HG03095 (cell line): ENCODE measurements at regions not wholly inside any gene's neighbourhood (a gene's known extent, or its start where the extent isn't known, plus 50 kb on each side); places are given as distances from the start of the nearest gene placed in this dataset.
"Not testable (repeated sequence)": the region's sequence is repeated elsewhere in the genome, so short reads cannot be mapped to it uniquely, and the experiment has no call there.

ENCODE experiments used
- ATAC-seq: cut with Tn5 transposase; IDR thresholded peaks from one replicate; pipeline ENCODE4 v1.9.1; 2021; ENCODE audit warnings: moderate library complexity; ENCODE audit not compliant: unreplicated experiment

- no peak for ATAC-seq
Observed at GRCh38 chr2:3037196-3038194, 340.1 kb downstream of the EIPR1 start.

- ATAC-seq: no peak
Observed at GRCh38 chr2:3036432-3037125, 341.0 kb downstream of the EIPR1 start.

- no peak for ATAC-seq
Observed at GRCh38 chr2:3035385-3036050, 342.1 kb downstream of the EIPR1 start.

- ATAC-seq: no peak
Observed at GRCh38 chr2:3034856-3035255, 342.8 kb downstream of the EIPR1 start.

GRCh38 chr2:3034396-3034795, 343.2 kb downstream of the EIPR1 start:
- no peak for ATAC-seq

- no peak for ATAC-seq
Observed at GRCh38 chr2:3033315-3033714, 344.3 kb downstream of the EIPR1 start.

GRCh38 chr2:3030791-3031190, 346.8 kb downstream of the EIPR1 start:
- not testable (repeated sequence) for ATAC-seq

GRCh38 chr2:3025984-3026383, 351.6 kb downstream of the EIPR1 start:
- ATAC-seq: no peak

GRCh38 chr2:3025261-3025660, 352.4 kb downstream of the EIPR1 start:
- no peak for ATAC-seq

- no peak for ATAC-seq
Observed at GRCh38 chr2:3024401-3024935, 353.1 kb downstream of the EIPR1 start.

GRCh38 chr2:3023531-3023930, 354.1 kb downstream of the EIPR1 start:
- ATAC-seq: no peak

GRCh38 chr2:3022841-3023372, 354.7 kb downstream of the EIPR1 start:
- no peak for ATAC-seq

- ATAC-seq: no peak
Observed at GRCh38 chr2:3021720-3022119, 355.9 kb downstream of the EIPR1 start.

- ATAC-seq: no peak
Observed at GRCh38 chr2:3010001-3010400, 367.6 kb downstream of the EIPR1 start.

GRCh38 chr2:3009483-3009882, 368.1 kb downstream of the EIPR1 start:
- ATAC-seq: no peak

- ATAC-seq: no peak
Observed at GRCh38 chr2:3009005-3009404, 368.6 kb downstream of the EIPR1 start.

- ATAC-seq: no peak
Observed at GRCh38 chr2:3008561-3008960, 369.1 kb downstream of the EIPR1 start.

GRCh38 chr2:3007135-3007534, 370.5 kb downstream of the EIPR1 start:
- ATAC-seq: no peak

- ATAC-seq: no peak
Observed at GRCh38 chr2:3005859-3006501, 371.6 kb downstream of the EIPR1 start.
